HepG2 (cell line): ENCODE measurements at regions not wholly inside any gene's neighbourhood (a gene's known extent, or its start where the extent isn't known, plus 50 kb on each side); places are given as distances from the start of the nearest gene placed in this dataset.

Experiments used
- TF ChIP-seq, protein P1 (sequence below): sonication (generic); formaldehyde crosslinking; IDR thresholded peaks from 2 replicates; pipeline ENCODE4 v1.5.0; 2020; ENCODE audit warnings: mild to moderate bottlenecking, missing genetic modification reagents, moderate library complexity
- TF ChIP-seq, protein P2 (sequence below): sonication (generic); formaldehyde crosslinking; IDR thresholded peaks from 2 replicates; pipeline ENCODE4 v1.4.0; 2020; ENCODE audit warnings: mild to moderate bottlenecking, low read depth, missing genetic modification reagents

DNA sequence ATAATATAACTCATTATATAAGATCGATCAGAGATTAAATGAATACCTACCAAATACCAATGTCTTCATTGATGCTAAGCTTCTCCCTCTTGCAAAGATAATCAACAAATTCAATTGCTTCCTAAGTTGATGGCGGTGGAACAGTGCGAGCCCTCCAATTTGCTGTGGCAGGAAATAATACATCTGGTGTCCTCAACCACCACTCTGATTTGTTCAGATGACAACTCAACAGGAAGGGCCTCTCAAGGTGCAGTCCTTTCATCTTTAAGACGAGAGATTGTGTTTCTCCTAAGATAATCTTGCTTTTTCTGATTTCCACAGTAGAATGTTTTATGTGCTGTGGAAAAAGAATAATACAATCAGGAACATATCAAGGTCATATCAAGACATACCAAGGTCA lies 56.6 kb upstream of the IGFBP2 start:
- TF ChIP-seq, protein P1, sequence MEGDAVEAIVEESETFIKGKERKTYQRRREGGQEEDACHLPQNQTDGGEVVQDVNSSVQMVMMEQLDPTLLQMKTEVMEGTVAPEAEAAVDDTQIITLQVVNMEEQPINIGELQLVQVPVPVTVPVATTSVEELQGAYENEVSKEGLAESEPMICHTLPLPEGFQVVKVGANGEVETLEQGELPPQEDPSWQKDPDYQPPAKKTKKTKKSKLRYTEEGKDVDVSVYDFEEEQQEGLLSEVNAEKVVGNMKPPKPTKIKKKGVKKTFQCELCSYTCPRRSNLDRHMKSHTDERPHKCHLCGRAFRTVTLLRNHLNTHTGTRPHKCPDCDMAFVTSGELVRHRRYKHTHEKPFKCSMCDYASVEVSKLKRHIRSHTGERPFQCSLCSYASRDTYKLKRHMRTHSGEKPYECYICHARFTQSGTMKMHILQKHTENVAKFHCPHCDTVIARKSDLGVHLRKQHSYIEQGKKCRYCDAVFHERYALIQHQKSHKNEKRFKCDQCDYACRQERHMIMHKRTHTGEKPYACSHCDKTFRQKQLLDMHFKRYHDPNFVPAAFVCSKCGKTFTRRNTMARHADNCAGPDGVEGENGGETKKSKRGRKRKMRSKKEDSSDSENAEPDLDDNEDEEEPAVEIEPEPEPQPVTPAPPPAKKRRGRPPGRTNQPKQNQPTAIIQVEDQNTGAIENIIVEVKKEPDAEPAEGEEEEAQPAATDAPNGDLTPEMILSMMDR (CRISPR knock-in tag) = no peak
- TF ChIP-seq, protein P2, sequence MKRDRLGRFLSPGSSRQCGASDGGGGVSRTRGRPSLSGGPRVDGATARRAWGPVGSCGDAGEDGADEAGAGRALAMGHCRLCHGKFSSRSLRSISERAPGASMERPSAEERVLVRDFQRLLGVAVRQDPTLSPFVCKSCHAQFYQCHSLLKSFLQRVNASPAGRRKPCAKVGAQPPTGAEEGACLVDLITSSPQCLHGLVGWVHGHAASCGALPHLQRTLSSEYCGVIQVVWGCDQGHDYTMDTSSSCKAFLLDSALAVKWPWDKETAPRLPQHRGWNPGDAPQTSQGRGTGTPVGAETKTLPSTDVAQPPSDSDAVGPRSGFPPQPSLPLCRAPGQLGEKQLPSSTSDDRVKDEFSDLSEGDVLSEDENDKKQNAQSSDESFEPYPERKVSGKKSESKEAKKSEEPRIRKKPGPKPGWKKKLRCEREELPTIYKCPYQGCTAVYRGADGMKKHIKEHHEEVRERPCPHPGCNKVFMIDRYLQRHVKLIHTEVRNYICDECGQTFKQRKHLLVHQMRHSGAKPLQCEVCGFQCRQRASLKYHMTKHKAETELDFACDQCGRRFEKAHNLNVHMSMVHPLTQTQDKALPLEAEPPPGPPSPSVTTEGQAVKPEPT (CRISPR knock-in tag) = no peak
